ENCODE measurements at regions not wholly inside any gene's neighbourhood (a gene's known extent, or its start where the extent isn't known, plus 50 kb on each side); places are given as distances from the start of the nearest gene placed in this dataset.

GRCh38 chr19:33900817-33901216, 104.1 kb downstream of the KCTD15 start:
- no peak for DNase-seq

GRCh38 chr19:33902395-33902794, 105.7 kb downstream of the KCTD15 start:
- no peak for DNase-seq

DNA sequence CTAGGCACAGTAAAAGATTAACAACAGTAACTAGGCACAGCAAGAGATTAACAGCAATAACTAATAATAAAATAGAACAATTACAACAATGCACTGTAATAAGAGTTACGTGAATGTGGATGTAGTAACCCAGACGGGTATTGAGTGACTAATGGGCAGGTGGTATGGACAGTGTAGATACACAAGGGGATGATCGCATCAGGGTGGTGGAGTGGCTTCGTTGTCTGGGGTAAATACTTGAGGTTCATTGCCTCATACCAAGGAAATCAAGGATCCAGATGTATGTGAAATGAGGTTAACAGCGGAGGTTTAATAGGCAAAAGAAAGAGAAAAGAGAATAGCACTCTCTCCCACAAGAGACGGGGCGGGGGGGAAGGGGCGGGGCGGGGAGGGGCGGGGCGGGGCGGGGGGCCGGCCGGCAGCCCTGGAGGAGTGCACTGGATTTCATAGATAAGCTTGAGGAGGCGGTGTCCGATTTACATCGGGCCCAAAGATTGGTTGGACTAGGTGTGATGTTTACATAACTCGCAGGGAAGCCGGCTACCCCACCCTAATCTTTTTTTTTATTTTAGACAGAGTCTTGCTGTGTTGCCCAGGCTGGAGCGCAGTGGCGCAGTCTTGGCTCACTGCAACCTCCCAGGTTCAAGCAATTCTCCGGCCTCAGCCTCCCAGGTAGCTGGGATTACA, 106.3 kb downstream of the KCTD15 start:
- no peak for DNase-seq

- no peak for DNase-seq
Measured at GRCh38 chr19:33903489-33903850, 106.8 kb downstream of the KCTD15 start.

- no peak for DNase-seq
Measured at GRCh38 chr19:33904681-33905080, 108.0 kb downstream of the KCTD15 start.

- no peak for DNase-seq
Measured at GRCh38 chr19:33905473-33905936, 108.8 kb downstream of the KCTD15 start.

DNA sequence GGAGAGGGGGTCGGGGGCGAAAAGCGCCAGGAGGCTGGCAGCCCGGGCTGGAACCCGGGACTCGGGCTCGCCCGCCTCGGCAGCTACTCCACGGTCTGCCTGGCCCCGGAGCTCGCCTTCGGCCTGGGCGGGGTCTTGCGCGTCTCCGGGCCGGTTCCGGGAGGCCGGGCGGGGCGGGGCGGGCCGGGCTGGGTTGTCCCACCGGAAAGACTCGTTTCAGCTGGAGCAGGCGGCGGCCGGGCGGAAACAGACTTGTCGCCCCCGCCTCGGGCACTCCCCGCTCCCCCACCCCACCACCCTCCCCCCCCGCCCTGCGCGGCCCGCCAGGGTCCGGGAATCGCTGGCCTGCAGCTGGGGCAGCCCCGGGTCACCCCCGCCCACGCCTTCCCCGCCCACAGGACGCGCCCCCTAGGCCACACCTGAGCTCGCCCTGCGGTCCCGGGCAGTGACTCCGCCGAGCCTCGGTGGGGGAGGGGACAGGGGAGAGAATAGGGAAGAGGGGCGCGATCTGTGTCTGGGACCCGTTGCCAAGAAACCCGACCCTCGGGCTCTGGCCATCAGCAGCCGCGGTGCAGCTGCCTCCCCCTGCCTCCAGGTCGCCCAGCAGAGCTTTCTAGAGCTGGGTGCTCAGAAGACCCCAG, 109.4 kb downstream of the KCTD15 start:
- no peak for DNase-seq

DNA sequence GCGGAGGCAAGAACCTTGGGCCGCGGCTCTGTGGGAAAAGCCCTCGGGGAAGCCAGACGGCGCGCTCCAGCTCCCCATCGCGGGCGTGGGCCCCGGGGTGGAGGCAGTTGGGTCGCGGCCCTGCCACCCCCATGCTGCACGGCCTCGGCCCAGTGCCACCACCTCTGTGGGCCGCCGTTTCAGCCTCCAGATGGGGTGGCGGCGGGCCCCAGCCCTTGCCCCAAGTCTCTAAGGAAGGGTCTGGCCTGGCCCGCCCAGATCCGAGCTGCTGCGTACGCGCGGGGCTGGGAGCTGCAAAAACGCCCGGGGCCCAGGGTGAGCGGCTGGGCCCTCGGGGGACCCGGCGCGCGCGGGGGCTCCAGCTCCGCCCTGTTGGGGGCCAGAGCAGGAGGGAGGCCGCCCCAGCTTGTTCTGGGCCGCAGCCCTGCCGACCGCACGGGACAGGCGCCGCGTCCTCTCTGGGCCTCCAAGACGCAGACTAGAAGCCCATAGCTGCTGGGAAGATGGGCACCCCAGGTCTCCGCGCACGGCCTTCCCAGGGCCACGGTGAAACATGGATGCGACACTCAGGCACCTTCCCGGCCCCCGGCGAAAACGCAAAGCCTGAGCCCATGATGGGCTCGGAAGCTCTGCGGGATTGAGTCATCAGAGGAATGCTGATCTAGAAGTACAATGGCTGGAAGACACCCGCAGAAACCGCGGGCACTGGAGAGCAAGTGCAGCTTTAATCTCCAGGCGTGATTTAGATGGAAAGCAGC, 110.1 kb downstream of the KCTD15 start:
- no peak for DNase-seq

GRCh38 chr19:33910922-33911321, 114.3 kb downstream of the KCTD15 start:
- no peak for DNase-seq

- no peak for DNase-seq
Measured at GRCh38 chr19:33914599-33914998, 117.9 kb downstream of the KCTD15 start.

- no peak for DNase-seq
Measured at GRCh38 chr19:33916792-33917191, 120.1 kb downstream of the KCTD15 start.

DNA sequence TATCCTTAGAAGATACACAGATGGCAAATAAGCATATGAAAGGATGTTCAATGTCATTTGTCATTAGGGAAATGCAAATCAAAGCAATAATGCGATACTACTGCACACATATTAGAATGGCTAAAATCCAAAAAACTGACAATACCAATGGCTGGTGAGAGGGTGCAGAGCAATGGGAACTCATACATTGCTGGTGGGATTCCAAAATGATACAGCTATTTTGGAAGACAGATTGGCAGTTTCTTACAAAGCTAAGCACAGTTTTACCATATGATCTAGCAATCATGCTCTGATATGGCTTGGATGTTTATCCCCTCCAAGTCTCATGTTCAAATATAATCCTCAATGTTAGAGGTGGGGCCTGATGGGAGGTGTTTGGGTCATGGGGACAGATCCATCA, 122.6 kb downstream of the KCTD15 start:
- DNase-seq, result no peak

GRCh38 chr19:33921165-33921564, 124.5 kb downstream of the KCTD15 start:
- DNase-seq, result no peak

- no peak for DNase-seq
Measured at GRCh38 chr19:33926306-33926705, 129.6 kb downstream of the KCTD15 start.

- DNase-seq, result no peak
Measured at GRCh38 chr19:33927789-33928457, 131.3 kb downstream of the KCTD15 start.

GRCh38 chr19:33928458-33928950, 131.8 kb downstream of the KCTD15 start:
- DNase-seq, result no peak

GRCh38 chr19:33933931-33934330, 137.3 kb downstream of the KCTD15 start:
- DNase-seq, result no peak

DNA sequence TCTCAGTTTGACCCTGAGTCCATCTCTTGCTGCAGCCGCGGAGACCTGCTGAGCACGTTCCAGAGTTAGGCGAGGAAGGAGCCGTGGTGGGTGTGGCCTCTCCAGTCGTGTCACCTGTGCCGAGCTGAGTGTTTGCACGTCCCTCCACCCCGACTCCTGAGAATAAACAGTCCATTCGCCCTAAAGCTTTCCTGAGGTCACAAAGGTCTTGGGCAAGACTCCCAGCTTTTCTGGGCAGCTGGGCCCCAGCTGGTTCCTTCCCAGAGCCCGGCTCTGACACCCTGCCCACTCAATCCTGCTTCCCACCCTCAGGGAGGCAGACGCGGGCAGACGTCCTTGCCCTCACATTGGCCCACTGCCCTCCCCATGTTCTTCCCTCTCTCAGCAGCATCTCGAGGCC, 142.2 kb downstream of the KCTD15 start:
- DNase-seq, result no peak

- DNase-seq, result no peak
Measured at GRCh38 chr19:33941133-33941532, 144.5 kb downstream of the KCTD15 start.

GRCh38 chr19:33946535-33947264, 150.0 kb downstream of the KCTD15 start:
- no peak for DNase-seq

- no peak for DNase-seq
Measured at GRCh38 chr19:33947265-33947964, 150.7 kb downstream of the KCTD15 start.
